RWPE1 (cell line): ENCODE measurements at regions not wholly inside any gene's neighbourhood (a gene's known extent, or its start where the extent isn't known, plus 50 kb on each side); places are given as distances from the start of the nearest gene placed in this dataset.
"Not testable (repeated sequence)": the region's sequence is repeated elsewhere in the genome, so short reads cannot be mapped to it uniquely, and the experiment has no call there.

ENCODE experiments used
- CTCF ChIA-PET: fragments of 350-600 bp; sonication (Branson Sonifier 250); formaldehyde crosslinking; extraction: SDS; loops from one replicate; lab custom pipeline; 2021; lab: Yijun Ruan, JAX
- POLR2A ChIA-PET: fragments of 400-600 bp; formaldehyde crosslinking; extraction: SDS; loops from one replicate; lab custom pipeline; 2020; ENCODE audit warnings: antibody characterized with exemption; ENCODE audit not compliant: low non-redundant PET; lab: Yijun Ruan, JAX
- DNase-seq: peaks from one replicate; pipeline ENCODE4 v3.0.0; 2012; ENCODE audit warnings: low spot score
- H3K27ac ChIP-seq: fragments of 450-650 bp; 2 replicates; pipeline ENCODE4 v1.5.1; 2017
- CTCF ChIP-seq: fragments of 450-650 bp; conservative IDR thresholded peaks from 2 replicates; pipeline ENCODE4 v1.5.1; 2017; ENCODE audit warnings: low read depth, mild to moderate bottlenecking

GRCh38 chr21:15301736-15302135, 236.9 kb upstream of the NRIP1 start:
- DNase-seq, result no peak
- no peak for TF ChIP-seq CTCF
- H3K27ac ChIP-seq, result no peak overlapping the region
- CTCF ChIA-PET, result no interaction called here
- POLR2A ChIA-PET, result no interaction called here

GRCh38 chr21:15306271-15306670, 241.5 kb upstream of the NRIP1 start:
- TF ChIP-seq CTCF, result no peak
- ChIA-PET CTCF (interaction anchor here (0.6 kb wide), 1 partner anchor 42 kb away, joined by 3 read pairs; no protein-coding TSS in a partner anchor), POLR2A (no interaction called here)
- H3K27ac ChIP-seq, result no peak overlapping the region
- no peak for DNase-seq

GRCh38 chr21:15308333-15308732, 243.5 kb upstream of the NRIP1 start:
- ChIA-PET POLR2A (no interaction called here), CTCF (no interaction called here)
- no peak for TF ChIP-seq CTCF
- H3K27ac ChIP-seq, result no peak overlapping the region
- no peak for DNase-seq

- TF ChIP-seq CTCF, result no peak
- POLR2A ChIA-PET, result no interaction called here
- H3K27ac ChIP-seq, result no peak overlapping the region
- no peak for DNase-seq
- CTCF ChIA-PET, result no interaction called here
Measured at GRCh38 chr21:15309022-15309590, 244.3 kb upstream of the NRIP1 start.

- TF ChIP-seq CTCF, result no peak
Measured at GRCh38 chr21:15309721-15310120, 244.9 kb upstream of the NRIP1 start.

GRCh38 chr21:15311510-15311909, 246.7 kb upstream of the NRIP1 start:
- DNase-seq, result no peak
- ChIA-PET CTCF (no interaction called here), POLR2A (no interaction called here)
- TF ChIP-seq CTCF, result no peak
- no peak overlapping the region for H3K27ac ChIP-seq

More at GRCh38 chr21:15309721-15310120, 244.9 kb upstream of the NRIP1 start:
- H3K27ac ChIP-seq, result no peak overlapping the region
- ChIA-PET CTCF (no interaction called here), POLR2A (no interaction called here)
- no peak for DNase-seq

- H3K27ac ChIP-seq, DNase-seq, POLR2A ChIA-PET, CTCF ChIA-PET: not testable (repeated sequence)
Measured at GRCh38 chr21:15317034-15317433, 252.2 kb upstream of the NRIP1 start.
